ENCODE measurements at regions not wholly inside any gene's neighbourhood (a gene's known extent, or its start where the extent isn't known, plus 50 kb on each side); places are given as distances from the start of the nearest gene placed in this dataset.

- no peak for TF ChIP-seq CTCF (IDR thresholded peaks at IDR 0.05; ENCODE audit: extremely low read depth, missing control alignments)
- DNase-seq (ENCODE audit: low spot score), result no peak
These were observed 86.8 kb upstream of the TP53I11 start for GRCh38 chr11:45037434-45038005.

- no peak for DNase-seq (ENCODE audit: low spot score)
- no peak for TF ChIP-seq CTCF (IDR thresholded peaks at IDR 0.05; ENCODE audit: extremely low read depth, missing control alignments)
These were observed 88.2 kb upstream of the TP53I11 start for GRCh38 chr11:45038923-45039322.

GRCh38 chr11:45041596-45041995 is 90.9 kb upstream of the TP53I11 start:
- no peak for DNase-seq (ENCODE audit: low spot score)
- no peak for TF ChIP-seq CTCF (IDR thresholded peaks at IDR 0.05; ENCODE audit: extremely low read depth, missing control alignments)

- no peak for TF ChIP-seq CTCF (IDR thresholded peaks at IDR 0.05; ENCODE audit: extremely low read depth, missing control alignments)
- no peak for DNase-seq (ENCODE audit: low spot score)
These were observed 91.9 kb upstream of the TP53I11 start for GRCh38 chr11:45042560-45042959.

- DNase-seq (ENCODE audit: low spot score), result no peak
- no peak for TF ChIP-seq CTCF (IDR thresholded peaks at IDR 0.05; ENCODE audit: extremely low read depth, missing control alignments)
These were observed 93.2 kb upstream of the TP53I11 start for GRCh38 chr11:45043755-45044475.

GRCh38 chr11:45045683-45046471 is 95.2 kb upstream of the TP53I11 start:
- no peak for DNase-seq (ENCODE audit: low spot score)
- TF ChIP-seq CTCF (IDR thresholded peaks at IDR 0.05; ENCODE audit: extremely low read depth, missing control alignments), result no peak

GRCh38 chr11:45048313-45048841 is 97.7 kb upstream of the TP53I11 start:
- DNase-seq (ENCODE audit: low spot score), result no peak
- TF ChIP-seq CTCF (IDR thresholded peaks at IDR 0.05; ENCODE audit: extremely low read depth, missing control alignments), result no peak

Data from GM20000 (cell line).